Heart left ventricle (tissue), 16 donors: ENCODE measurements at regions not wholly inside any gene's neighbourhood (a gene's known extent, or its start where the extent isn't known, plus 50 kb on each side); places are given as distances from the start of the nearest gene placed in this dataset.
A peak's percentile ranks its signal among the peaks of the same experiment; 100 is the strongest.

Experiments used
- ATAC-seq, 4 donors: fragments of 200-7000 bp; cut with Tn5 transposase; one replicate each; pipeline ENCODE4 v1.9.1; 2020 to 2022; ENCODE audit warnings: moderate library complexity in 4 of 4, mild to moderate bottlenecking in 3 of 4, moderate number of reproducible peaks in 1 of 4
- DNase-seq, 5 donors: peaks; one replicate each; pipeline ENCODE4 v3.0.0-alpha.2; 2020
- H3K27ac ChIP-seq, 12 donors: fragments of 200-600 bp; sonication (generic) in 4 of 12; one replicate each; pipeline versions ENCODE4 v1.5.0 to v1.8.0; 2016 to 2022; ENCODE audit warnings: mild to moderate bottlenecking in 2 of 12
- H3K27me3 ChIP-seq, 9 donors: fragments of 200-600 bp; sonication (generic) in 2 of 9; one replicate each; pipeline versions ENCODE4 v1.5.1 to v1.8.0; 2016 to 2022; ENCODE audit warnings: mild to moderate bottlenecking in 3 of 9
- H3K36me3 ChIP-seq, 9 donors: fragments of 200-600 bp; sonication (generic) in 2 of 9; one replicate each; pipeline versions ENCODE4 v1.5.0 to v1.8.0; 2018 to 2022; ENCODE audit warnings: mild to moderate bottlenecking in 2 of 9
- H3K4me1 ChIP-seq, 12 donors: fragments of 200-600 bp; sonication (generic) in 4 of 12; one replicate each; pipeline versions ENCODE4 v1.5.0 to v1.8.0; 2016 to 2022; ENCODE audit warnings: mild to moderate bottlenecking in 3 of 12
- H3K4me3 ChIP-seq, 12 donors: fragments of 200-600 bp; sonication (generic) in 4 of 12; one replicate each; pipeline versions ENCODE4 v1.5.0 to v1.8.0; 2017 to 2022; ENCODE audit warnings: mild to moderate bottlenecking in 9 of 12, moderate library complexity in 4 of 12
- H3K9me3 ChIP-seq, 12 donors: fragments of 200-600 bp; sonication (generic) in 4 of 12; one replicate each; pipeline versions ENCODE4 v1.5.0 to v1.8.0; 2016 to 2022; ENCODE audit warnings: mild to moderate bottlenecking in 1 of 12
- CTCF ChIP-seq, 12 donors: fragments of 200-600 bp; sonication (generic) in 4 of 12; IDR thresholded peaks; one replicate each; pipeline versions ENCODE4 v1.5.0 to v1.8.0; 2018 to 2022; ENCODE audit warnings: antibody characterized with exemption in 12 of 12, mild to moderate bottlenecking in 5 of 12
- POLR2A ChIP-seq, 2 donors: fragments of 450-650 bp; IDR thresholded peaks; one replicate each; pipeline ENCODE4 v1.6.1; 2017; ENCODE audit warnings: antibody characterized with exemption in 2 of 2, mild to moderate bottlenecking in 2 of 2, moderate library complexity in 2 of 2
- WGBS, 4 donors: extraction: QIAGEN DNeasy Blood & Tissue Kit in 2 of 4; methylation state at CpG; one replicate each; pipeline versions ENCODE4 v1.1.5 to v1.1.7; 2013 to 2018; 5-methylcytosine and 5-hydroxymethylcytosine counted together
- intact Hi-C, 10 donors: fragments of 100-400 bp; cut with DNase I; formaldehyde crosslinking; loops; one replicate each; pipeline versions ENCODE4 v1.11.1 to v1.14.2; 2022
- donor health status: ischemic (EF 13 %, LVEDD 7.1; RV severe dilation, severe dysfunction).
- donor health status: healthy with polysubstance abuse.
- donor health status: DM: no; HTN: yes; CAD: no.
- donor health status: DM: no; HTN: no; CAD: no.
- donor health status: ischemic (EF 25% LVEDD 6.9; RV normal size, moderate dysfunction).
- donor health status: ischemic (EF 25% LVEDD 5.7; RV mildly dilated, moderate dysfunction).
- donor health status: healthy.
- donor health status: DM: yes; HTN: yes; CAD: no.
- donor health status: ischemic (EF 35%, LVEDD 5.7; RV mildly dilated, moderate dysfunction).
- donor health status: nonischemic (EF 11% LVEDD 7.7; RV severe dilation, severe dysfunction).
- donor health status: DM: yes; HTN: yes; CAD: no.
- donor health status: PGD.
- donor health status: ischemic (EF 29% LVEDD 5.4; RV normal size, mild dysfunction).
- donor health status: nonischemic (EF 23%, LVEDD 6.1; RV moderate dilation, normal function).

DNA sequence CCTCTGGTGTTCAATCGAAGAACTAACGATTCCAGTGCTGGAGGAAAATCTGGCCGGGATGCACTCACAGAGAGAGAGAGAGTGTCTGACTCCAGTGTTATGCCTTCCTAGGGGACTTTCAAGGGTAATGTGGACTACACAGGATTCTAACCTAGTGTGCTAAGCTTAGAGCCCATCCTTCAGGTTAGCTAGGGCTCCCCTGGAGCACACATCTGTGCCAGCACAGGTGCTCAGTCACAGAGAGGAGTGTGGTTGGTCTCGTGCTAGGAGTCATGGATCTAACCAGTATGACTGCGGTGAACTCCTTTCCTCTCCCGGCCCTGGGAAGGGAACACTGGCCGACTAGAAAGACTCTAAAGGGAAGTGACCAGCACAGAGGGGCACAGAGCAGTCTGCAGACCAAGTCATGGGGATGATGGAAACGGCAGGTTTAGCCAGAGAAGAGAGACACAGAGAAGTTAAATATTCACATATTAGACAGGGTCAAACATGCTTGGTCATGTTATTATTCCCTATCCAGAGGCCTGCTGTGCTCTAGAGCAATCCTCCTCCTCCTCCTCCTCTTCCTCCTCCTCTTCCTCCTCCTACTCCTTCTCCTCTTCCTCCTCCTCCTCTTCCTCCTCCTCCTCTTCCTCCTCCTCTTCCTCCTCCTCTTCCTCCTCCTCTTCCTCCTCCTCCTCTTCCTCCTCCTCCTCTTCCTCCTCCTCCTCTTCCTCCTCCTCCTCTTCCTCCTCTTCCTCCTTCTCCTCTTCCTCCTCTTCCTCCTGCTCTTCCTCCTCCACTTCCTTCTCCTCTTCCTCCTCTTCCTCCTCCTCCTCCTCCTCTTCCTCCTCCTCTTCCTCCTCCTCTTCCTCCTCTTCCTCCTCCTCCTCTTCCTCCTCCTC is 280.3 kb downstream of the XXYLT1 start:
- Histone ChIP-seq H3K27me3 (no peaks in the 10 kb centered on the region), H3K36me3 (no peaks in the 10 kb centered on the region), H3K27ac (no peak overlapping the region), H3K4me3 (no peak overlapping the region), H3K9me3 (no peaks in the 10 kb centered on the region), H3K4me1 (peaks cover 0 to 1% (median 0%) of the 10 kb centered on the region in 12 donors)
- ATAC-seq (no peak), DNase-seq (no peak)
- intact Hi-C loops: loop anchor here in 1 of 10 donors (10.0 kb wide), 1 partner anchor 306 kb away; the partner anchor contains the start of gene FAM43A
- 80 to 86% (median 85%) methylated on average over 8 of the region's 8 CpGs for WGBS, 4 donors
- TF ChIP-seq POLR2A (IDR thresholded peaks at IDR 0.05) (no peak), CTCF (IDR thresholded peaks at IDR 0.05) (no peak)

DNA sequence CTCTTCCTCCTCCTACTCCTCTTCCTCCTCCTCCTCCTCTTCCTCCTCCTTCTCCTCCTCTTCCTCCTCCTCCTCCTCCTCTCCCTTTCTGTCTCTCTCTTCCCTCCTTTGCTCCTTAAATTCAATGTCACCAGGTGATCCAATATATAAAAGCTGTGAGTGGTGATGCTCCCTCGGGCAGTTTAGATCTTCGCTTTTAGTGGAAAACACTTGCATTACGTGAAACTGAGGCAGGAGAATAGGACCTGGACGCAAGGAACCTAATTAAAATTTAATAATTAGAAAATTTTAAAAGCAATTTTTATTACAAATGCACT is 279.7 kb downstream of the XXYLT1 start:
- Histone ChIP-seq H3K27me3 (no peaks in the 10 kb centered on the region), H3K4me1 (no peaks in the 10 kb centered on the region), H3K9me3 (no peaks in the 10 kb centered on the region), H3K4me3 (no peak overlapping the region), H3K36me3 (no peaks in the 10 kb centered on the region), H3K27ac (no peak overlapping the region)
- intact Hi-C loops: loop anchor here in 1 of 10 donors (10.0 kb wide), 1 partner anchor 306 kb away; the partner anchor contains the start of gene FAM43A
- no peak for TF ChIP-seq POLR2A (IDR thresholded peaks at IDR 0.05)
- TF ChIP-seq CTCF (IDR thresholded peaks at IDR 0.05): no peak
- 72 to 82% (median 72%) methylated on average over 4 of the region's 4 CpGs for WGBS, 4 donors
- ATAC-seq (no peak), DNase-seq (no peak)

GRCh38 chr3:194993896-194994295 is 277.1 kb downstream of the XXYLT1 start:
- intact Hi-C loops: loop anchor here in 1 of 10 donors (10.0 kb wide), 1 partner anchor 309 kb away; the partner anchor contains the start of gene FAM43A
- Histone ChIP-seq H3K36me3 (no peaks in the 10 kb centered on the region), H3K9me3 (no peaks in the 10 kb centered on the region), H3K4me1 (no peaks in the 10 kb centered on the region), H3K27me3 (no peaks in the 10 kb centered on the region), H3K27ac (no peak overlapping the region), H3K4me3 (no peak overlapping the region)
- peak in 1 of 5 donors; percentile 12 for DNase-seq
- no peak for ATAC-seq
- TF ChIP-seq POLR2A (IDR thresholded peaks at IDR 0.05): no peak
- 94 to 98% (median 96%) methylated on average over 14 of the region's 14 CpGs for WGBS, 4 donors

- intact Hi-C loops: loop anchor here in 1 of 10 donors (10.0 kb wide), 1 partner anchor 310 kb away; the partner anchor contains the start of gene FAM43A
- no peak overlapping the region for H3K4me3 ChIP-seq
- H3K9me3 ChIP-seq: no peaks in the 10 kb centered on the region
- ATAC-seq: no peak
- no peaks in the 10 kb centered on the region for H3K36me3 ChIP-seq
- TF ChIP-seq CTCF (IDR thresholded peaks at IDR 0.05): no peak
- TF ChIP-seq POLR2A (IDR thresholded peaks at IDR 0.05): no peak
- H3K27me3 ChIP-seq: no peaks in the 10 kb centered on the region
- no peaks in the 10 kb centered on the region for H3K4me1 ChIP-seq
- H3K27ac ChIP-seq: no peak overlapping the region
- peak in 1 of 5 donors; percentile 1 for DNase-seq
- WGBS, 4 donors: 91 to 98% (median 95%) methylated on average over 6 of the region's 6 CpGs
Measured at GRCh38 chr3:194994551-194994981, 276.4 kb downstream of the XXYLT1 start.
